A673 (cell line): ENCODE measurements at regions not wholly inside any gene's neighbourhood (a gene's known extent, or its start where the extent isn't known, plus 50 kb on each side); places are given as distances from the start of the nearest gene placed in this dataset.

ENCODE experiments used
- BruUV-seq: library from RNA; stranded (reverse); fragments of 400-500 nt; replicated peaks from 2 replicates; lab custom pipeline; 2021; lab: Mats Ljungman, UMichigan
- CTCF ChIA-PET: fragments of 300-600 bp; sonication (Branson Sonifier 250); formaldehyde crosslinking; loops from one replicate; lab custom pipeline; 2022; ENCODE audit warnings: antibody characterized with exemption; lab: Charles Lee
- POLR2A ChIA-PET: fragments of 300-600 bp; sonication (Branson Sonifier 250); formaldehyde crosslinking; loops from one replicate; lab custom pipeline; 2022; ENCODE audit warnings: antibody characterized with exemption; ENCODE audit not compliant: low non-redundant PET; lab: Charles Lee
- DNase-seq: peaks from one replicate; pipeline ENCODE4 v3.0.0-alpha.2; 2015; ENCODE audit warnings: low spot score
- H3K27ac ChIP-seq: fragments of 200-600 bp; sonication (generic); 2 replicates; pipeline ENCODE4 v1.5.1; 2016; ENCODE audit warnings: mixed run types, low read depth, mild to moderate bottlenecking, mixed read lengths, antibody characterized with exemption, low read length; ENCODE audit not compliant: poor library complexity, severe bottlenecking
- H3K27me3 ChIP-seq: fragments of 200-600 bp; sonication (generic); replicated peaks from 2 replicates; pipeline ENCODE4 v1.6.1; 2017; ENCODE audit warnings: mixed run types, low read depth, mild to moderate bottlenecking, mixed read lengths, antibody characterized with exemption, low read length; ENCODE audit not compliant: insufficient read depth, poor library complexity
- H3K36me3 ChIP-seq: fragments of 200-600 bp; sonication (generic); 2 replicates; pipeline ENCODE4 v1.6.1; 2016; ENCODE audit warnings: mixed run types, mild to moderate bottlenecking, mixed read lengths, antibody characterized with exemption, low read length; ENCODE audit not compliant: insufficient read depth, poor library complexity, severe bottlenecking
- H3K4me1 ChIP-seq: fragments of 200-600 bp; sonication (generic); 2 replicates; pipeline ENCODE4 v1.6.1; 2017; ENCODE audit warnings: mixed run types, mild to moderate bottlenecking, mixed read lengths, antibody characterized with exemption, low read length; ENCODE audit not compliant: insufficient read depth, poor library complexity, severe bottlenecking
- H3K4me3 ChIP-seq: fragments of 200-600 bp; sonication (generic); 2 replicates; pipeline ENCODE4 v1.5.1; 2016; ENCODE audit warnings: low read depth, mixed run types, mild to moderate bottlenecking, mixed read lengths, low read length; ENCODE audit not compliant: poor library complexity, severe bottlenecking
- H3K9me3 ChIP-seq: fragments of 200-600 bp; sonication (generic); 2 replicates; pipeline ENCODE4 v1.6.1; 2016; ENCODE audit warnings: mixed run types, low read depth, mild to moderate bottlenecking, mixed read lengths, antibody characterized with exemption, low read length; ENCODE audit not compliant: poor library complexity, severe bottlenecking
- EZH2 ChIP-seq: fragments of 200-600 bp; sonication (generic); IDR thresholded peaks from 2 replicates; pipeline ENCODE4 v1.6.1; 2017; ENCODE audit warnings: borderline replicate concordance, low read depth, mild to moderate bottlenecking, mixed read lengths, antibody characterized with exemption, low read length; ENCODE audit not compliant: poor library complexity, severe bottlenecking
- intact Hi-C: fragments of 100-400 bp; cut with micrococcal nuclease; formaldehyde crosslinking; loops from one replicate; pipeline ENCODE4 v1.10.0; 2022; ENCODE audit not compliant: unreplicated experiment
- TF ChIP-seq, protein P1 (sequence below): fragments of 300-800, 200-600 bp; sonication (generic); conservative IDR thresholded peaks from 2 replicates; pipeline ENCODE4 v1.5.1; 2017; ENCODE audit warnings: low read depth, mild to moderate bottlenecking, antibody characterized with exemption, low read length, moderate library complexity, mixed read lengths

DNA sequence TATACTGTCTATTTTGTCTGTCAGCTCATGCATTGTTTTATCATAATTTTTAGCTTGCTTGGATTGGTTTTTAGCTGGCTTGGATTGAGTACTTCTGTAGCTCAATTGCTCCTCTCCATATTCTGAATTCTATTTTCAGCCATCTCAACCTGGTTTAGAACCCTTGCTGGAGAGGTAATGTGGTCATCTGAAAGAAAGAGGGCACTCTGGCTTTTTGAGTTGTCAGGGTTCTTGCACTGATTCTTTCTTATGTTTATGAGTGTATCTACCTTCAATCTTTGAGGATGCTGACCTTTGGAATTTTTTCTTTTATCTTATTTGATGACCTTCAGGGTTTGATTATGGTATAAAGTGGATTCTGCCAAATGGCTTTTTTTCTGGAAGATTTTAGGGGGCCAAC lies 632.7 kb upstream of the ID4 start:
- CTCF ChIA-PET: no interaction called here
- H3K27me3 ChIP-seq: no peaks in the 10 kb centered on the region
- POLR2A ChIA-PET: interaction anchor here (0.5 kb wide), 1 partner anchor 403 kb away, joined by 3 read pairs; no protein-coding TSS in a partner anchor
- no peaks in the 10 kb centered on the region for H3K4me1 ChIP-seq
- no peak for TF ChIP-seq EZH2
- TF ChIP-seq, protein P1, sequence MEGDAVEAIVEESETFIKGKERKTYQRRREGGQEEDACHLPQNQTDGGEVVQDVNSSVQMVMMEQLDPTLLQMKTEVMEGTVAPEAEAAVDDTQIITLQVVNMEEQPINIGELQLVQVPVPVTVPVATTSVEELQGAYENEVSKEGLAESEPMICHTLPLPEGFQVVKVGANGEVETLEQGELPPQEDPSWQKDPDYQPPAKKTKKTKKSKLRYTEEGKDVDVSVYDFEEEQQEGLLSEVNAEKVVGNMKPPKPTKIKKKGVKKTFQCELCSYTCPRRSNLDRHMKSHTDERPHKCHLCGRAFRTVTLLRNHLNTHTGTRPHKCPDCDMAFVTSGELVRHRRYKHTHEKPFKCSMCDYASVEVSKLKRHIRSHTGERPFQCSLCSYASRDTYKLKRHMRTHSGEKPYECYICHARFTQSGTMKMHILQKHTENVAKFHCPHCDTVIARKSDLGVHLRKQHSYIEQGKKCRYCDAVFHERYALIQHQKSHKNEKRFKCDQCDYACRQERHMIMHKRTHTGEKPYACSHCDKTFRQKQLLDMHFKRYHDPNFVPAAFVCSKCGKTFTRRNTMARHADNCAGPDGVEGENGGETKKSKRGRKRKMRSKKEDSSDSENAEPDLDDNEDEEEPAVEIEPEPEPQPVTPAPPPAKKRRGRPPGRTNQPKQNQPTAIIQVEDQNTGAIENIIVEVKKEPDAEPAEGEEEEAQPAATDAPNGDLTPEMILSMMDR: peak; percentile 41; the same call in 1 of the 2 replicates
- no peak overlapping the region for H3K27ac ChIP-seq
- no peaks in the 10 kb centered on the region for H3K9me3 ChIP-seq
- H3K4me3 ChIP-seq: no peak overlapping the region
- DNase-seq: no peak
- no TSS peak for BruUV-seq
- H3K36me3 ChIP-seq: no peaks in the 10 kb centered on the region
- intact Hi-C loops: no loop called here

DNA sequence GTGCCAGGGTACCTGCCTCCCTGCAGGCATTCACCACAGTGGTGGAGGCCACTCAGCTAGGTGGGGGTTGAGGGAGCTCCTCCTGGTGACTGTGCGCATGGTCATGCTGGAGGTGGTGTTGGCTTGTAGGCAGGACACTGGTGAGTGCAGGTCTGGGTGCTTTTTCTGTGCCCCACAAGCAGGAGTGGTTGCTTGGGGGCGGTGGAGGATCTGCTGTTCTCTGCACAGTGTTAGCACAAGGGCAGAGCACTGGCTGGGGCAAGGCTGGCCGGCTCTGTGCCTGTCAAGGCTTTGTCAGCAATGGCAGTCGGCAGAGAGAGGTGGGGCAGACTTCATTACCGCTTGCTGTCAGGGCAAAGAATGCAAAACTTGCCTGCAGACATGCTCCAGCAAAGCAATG lies 632.1 kb upstream of the ID4 start:
- no peak overlapping the region for H3K4me3 ChIP-seq
- no peaks in the 10 kb centered on the region for H3K27me3 ChIP-seq
- CTCF ChIA-PET: no interaction called here
- intact Hi-C loops: no loop called here
- POLR2A ChIA-PET: interaction anchor here (0.5 kb wide), 1 partner anchor 403 kb away, joined by 3 read pairs; no protein-coding TSS in a partner anchor
- H3K27ac ChIP-seq: no peak overlapping the region
- no peak for DNase-seq
- TF ChIP-seq, protein P1: no peak
- TF ChIP-seq EZH2: no peak
- H3K36me3 ChIP-seq: no peaks in the 10 kb centered on the region
- no peaks in the 10 kb centered on the region for H3K4me1 ChIP-seq
- BruUV-seq: no TSS peak
- H3K9me3 ChIP-seq: no peaks in the 10 kb centered on the region

DNA sequence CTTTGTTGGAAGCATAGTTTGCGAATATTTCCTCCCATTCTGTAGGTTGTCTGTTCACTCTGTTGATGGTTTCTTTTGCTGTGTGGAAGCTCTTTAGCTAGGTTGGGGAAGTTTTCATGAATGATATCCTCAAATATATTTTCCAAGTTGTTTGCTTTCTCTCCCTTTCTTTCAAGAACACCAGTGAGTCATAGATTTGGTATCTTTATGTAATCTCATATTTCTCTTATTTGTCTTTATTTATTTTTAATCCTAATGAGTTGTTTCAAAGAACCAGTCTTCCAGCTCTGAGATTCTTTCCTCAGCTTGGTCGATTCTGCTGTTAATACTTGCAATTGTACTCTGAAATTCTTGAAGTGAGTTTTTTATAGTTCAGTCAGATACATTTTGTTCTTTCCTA lies 628.0 kb upstream of the ID4 start:
- no peaks in the 10 kb centered on the region for H3K4me1 ChIP-seq
- no peak for DNase-seq
- no peak overlapping the region for H3K27ac ChIP-seq
- CTCF ChIA-PET: interaction anchor here (0.5 kb wide), 1 partner anchor 363 kb away, joined by 4 read pairs; no protein-coding TSS in a partner anchor
- BruUV-seq: no TSS peak
- no peaks in the 10 kb centered on the region for H3K9me3 ChIP-seq
- H3K4me3 ChIP-seq: no peak overlapping the region
- TF ChIP-seq EZH2: no peak
- TF ChIP-seq, protein P1: no peak
- intact Hi-C loops: no loop called here
- no peaks in the 10 kb centered on the region for H3K27me3 ChIP-seq
- H3K36me3 ChIP-seq: no peaks in the 10 kb centered on the region
- POLR2A ChIA-PET: no interaction called here
